DOHH2 (cell line): ENCODE measurements at regions not wholly inside any gene's neighbourhood (a gene's known extent, or its start where the extent isn't known, plus 50 kb on each side); places are given as distances from the start of the nearest gene placed in this dataset.

Source experiments
- EZH2phosphoT487 ChIP-seq: fragments of 200-600 bp; sonication (generic); IDR thresholded peaks from 2 replicates; pipeline ENCODE4 v1.6.1; 2017; ENCODE audit warnings: borderline replicate concordance, mild to moderate bottlenecking, antibody characterized with exemption, low read length, moderate library complexity, mixed read lengths
- TF ChIP-seq, protein P1 (sequence below): fragments of 200-600 bp; sonication (generic); IDR thresholded peaks from one replicate; pipeline ENCODE4 v1.5.1; 2014; ENCODE audit warnings: antibody characterized with exemption, mild to moderate bottlenecking, low read depth, low read length; ENCODE audit not compliant: poor library complexity, severe bottlenecking

DNA sequence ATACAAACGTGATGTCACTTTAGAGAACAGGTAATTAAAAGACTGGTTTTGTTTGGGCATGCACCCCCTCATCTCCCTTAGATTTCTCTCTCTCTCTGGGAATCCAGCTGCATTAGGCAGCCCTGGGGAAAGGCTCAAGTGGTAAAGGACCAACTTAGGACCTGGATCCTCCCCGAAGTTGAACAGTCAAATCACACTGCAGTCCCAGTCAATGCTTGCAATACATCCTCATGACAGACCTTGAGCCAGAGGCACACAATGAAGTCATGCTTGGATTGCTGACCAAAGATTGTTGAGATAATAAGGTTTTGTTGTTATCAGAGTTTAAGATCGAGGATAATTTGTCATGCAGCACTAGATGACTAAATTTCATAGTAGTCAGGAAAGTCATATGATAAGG is 1285.8 kb upstream of the NCAM2 start:
- TF ChIP-seq, protein P1, sequence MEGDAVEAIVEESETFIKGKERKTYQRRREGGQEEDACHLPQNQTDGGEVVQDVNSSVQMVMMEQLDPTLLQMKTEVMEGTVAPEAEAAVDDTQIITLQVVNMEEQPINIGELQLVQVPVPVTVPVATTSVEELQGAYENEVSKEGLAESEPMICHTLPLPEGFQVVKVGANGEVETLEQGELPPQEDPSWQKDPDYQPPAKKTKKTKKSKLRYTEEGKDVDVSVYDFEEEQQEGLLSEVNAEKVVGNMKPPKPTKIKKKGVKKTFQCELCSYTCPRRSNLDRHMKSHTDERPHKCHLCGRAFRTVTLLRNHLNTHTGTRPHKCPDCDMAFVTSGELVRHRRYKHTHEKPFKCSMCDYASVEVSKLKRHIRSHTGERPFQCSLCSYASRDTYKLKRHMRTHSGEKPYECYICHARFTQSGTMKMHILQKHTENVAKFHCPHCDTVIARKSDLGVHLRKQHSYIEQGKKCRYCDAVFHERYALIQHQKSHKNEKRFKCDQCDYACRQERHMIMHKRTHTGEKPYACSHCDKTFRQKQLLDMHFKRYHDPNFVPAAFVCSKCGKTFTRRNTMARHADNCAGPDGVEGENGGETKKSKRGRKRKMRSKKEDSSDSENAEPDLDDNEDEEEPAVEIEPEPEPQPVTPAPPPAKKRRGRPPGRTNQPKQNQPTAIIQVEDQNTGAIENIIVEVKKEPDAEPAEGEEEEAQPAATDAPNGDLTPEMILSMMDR = no peak
- TF ChIP-seq EZH2phosphoT487 = no peak
